B cell (primary cell): ENCODE measurements at regions not wholly inside any gene's neighbourhood (a gene's known extent, or its start where the extent isn't known, plus 50 kb on each side); places are given as distances from the start of the nearest gene placed in this dataset.

ENCODE experiments used
- ATAC-seq: fragments of 200-7000 bp; cut with Tn5 transposase; one replicate; pipeline ENCODE4 v1.10.0; 2021; ENCODE audit warnings: low read depth, mild to moderate bottlenecking, moderate number of reproducible peaks, moderate library complexity
- CTCF ChIA-PET: fragments of 350-600 bp; sonication (Branson Sonifier 250); formaldehyde crosslinking; loops from one replicate; lab custom pipeline; 2021; ENCODE audit warnings: antibody characterized with exemption, inconsistent platforms; lab: Charles Lee
- POLR2A ChIA-PET: fragments of 350-600 bp; sonication (Branson Sonifier 250); formaldehyde crosslinking; loops from one replicate; lab custom pipeline; 2021; ENCODE audit warnings: antibody characterized with exemption; lab: Charles Lee
- DNase-seq: peaks from one replicate; pipeline ENCODE4 v3.0.0; 2013
- H2AFZ ChIP-seq: 2 replicates; pipeline ENCODE4 v1.6.1; 2012; ENCODE audit warnings: mild to moderate bottlenecking, low read depth, low read length; ENCODE audit not compliant: insufficient read depth, poor library complexity, severe bottlenecking
- H3K27ac ChIP-seq, 2 donors: 1 replicate in 1 of 2; 2 replicates in 1 of 2; pipeline ENCODE4 v1.5.1; 2012 to 2013; ENCODE audit warnings: low read length in 2 of 2, mild to moderate bottlenecking in 2 of 2, moderate library complexity in 1 of 2
- H3K27me3 ChIP-seq, 4 experiments: fragments of 200-600 bp in 1 of 4; sonication (generic) in 1 of 4; replicated peaks in 1 of 4; 1 replicate in 2 of 4; 2 replicates in 2 of 4; pipeline versions ENCODE4 v1.6.1 to v1.7.0; 2013 to 2016; ENCODE audit warnings: low read length in 3 of 4, mild to moderate bottlenecking in 2 of 4, mixed read lengths in 1 of 4, moderate library complexity in 1 of 4; ENCODE audit not compliant: insufficient read depth in 4 of 4, control insufficient read depth in 3 of 4; ENCODE audit errors: control extremely low read depth in 1 of 4
- H3K36me3 ChIP-seq, 2 experiments: replicated peaks in 1 of 2; 1 replicate in 1 of 2; 2 replicates in 1 of 2; pipeline versions ENCODE4 v1.6.1 to v1.7.1; 2013; ENCODE audit warnings: low read length in 1 of 2; ENCODE audit not compliant: insufficient read depth in 2 of 2, control insufficient read depth in 1 of 2; ENCODE audit errors: control extremely low read depth in 1 of 2, extremely low read depth in 1 of 2
- H3K4me1 ChIP-seq, 2 donors: fragments of 200-600 bp in 1 of 2; sonication (generic) in 1 of 2; 1 replicate in 1 of 2; 2 replicates in 1 of 2; pipeline versions ENCODE4 v1.5.1 to v1.6.1; 2013 to 2017; ENCODE audit warnings: low read length in 2 of 2; ENCODE audit not compliant: control insufficient read depth in 2 of 2, insufficient read depth in 2 of 2
- H3K4me2 ChIP-seq: replicated peaks from 2 replicates; pipeline ENCODE3; 2012; ENCODE audit warnings: mild to moderate bottlenecking, low read depth, low read length; ENCODE audit not compliant: poor library complexity, severe bottlenecking
- H3K4me3 ChIP-seq, 5 experiments: fragments of 200-600 bp in 1 of 5; sonication (generic) in 1 of 5; 1 replicate in 3 of 5; 2 replicates in 2 of 5; pipeline versions ENCODE4 v1.5.1 to v1.7.0; 2011 to 2016; ENCODE audit warnings: low read length in 4 of 5, mild to moderate bottlenecking in 4 of 5, low read depth in 2 of 5, control low read depth in 1 of 5, moderate library complexity in 1 of 5; ENCODE audit not compliant: insufficient read depth in 1 of 5; ENCODE audit errors: control extremely low read depth in 1 of 5, extremely low read depth in 1 of 5
- H3K79me2 ChIP-seq: fragments of 200-600 bp; sonication (generic); one replicate; pipeline ENCODE4 v1.6.0; 2016; ENCODE audit warnings: low read length; ENCODE audit not compliant: control insufficient read depth, insufficient read depth
- H3K9ac ChIP-seq: fragments of 200-600 bp; sonication (generic); 2 replicates; pipeline ENCODE4 v1.6.1; 2017; ENCODE audit warnings: mild to moderate bottlenecking, low read length, moderate library complexity
- H3K9me3 ChIP-seq, 3 donors: one replicate each; pipeline versions ENCODE4 v1.6.1 to v1.7.1; 2013; ENCODE audit warnings: low read length in 2 of 3; ENCODE audit not compliant: control insufficient read depth in 2 of 3, insufficient read depth in 1 of 3; ENCODE audit errors: control extremely low read depth in 1 of 3
- H4K20me1 ChIP-seq: 2 replicates; pipeline ENCODE4 v1.6.0; 2012; ENCODE audit warnings: mild to moderate bottlenecking, low read length; ENCODE audit not compliant: insufficient read depth, control insufficient read depth, poor library complexity, severe bottlenecking
- H3K27ac Mint-ChIP-seq: one replicate; pipeline ENCODE4 v1.8.0; 2021; ENCODE audit warnings: mixed read lengths
- H3K27me3 Mint-ChIP-seq: one replicate; pipeline ENCODE4 v1.8.0; 2021; ENCODE audit warnings: mixed read lengths
- H3K4me1 Mint-ChIP-seq: one replicate; pipeline ENCODE4 v1.8.0; 2021; ENCODE audit warnings: mixed read lengths
- H3K4me3 Mint-ChIP-seq: one replicate; pipeline ENCODE4 v1.8.0; 2021; ENCODE audit warnings: mixed read lengths
- H3K9me3 Mint-ChIP-seq: one replicate; pipeline ENCODE4 v1.8.0; 2022; ENCODE audit warnings: mixed read lengths; ENCODE audit not compliant: insufficient read depth
- EZH2 ChIP-seq: IDR thresholded peaks from 2 replicates; pipeline ENCODE4 v1.6.1; 2012; ENCODE audit warnings: borderline replicate concordance, low read depth, mild to moderate bottlenecking, moderate library complexity, low read length; ENCODE audit not compliant: insufficient read depth, poor library complexity, severe bottlenecking
- WGBS: methylation state at CpG from one replicate; pipeline ENCODE4 v1.1.5; 2013; ENCODE audit warnings: missing lambda C conversion rate; ENCODE audit not compliant: insufficient coverage; 5-methylcytosine and 5-hydroxymethylcytosine counted together
- intact Hi-C: fragments of 100-400 bp; cut with micrococcal nuclease; formaldehyde crosslinking; loops from one replicate; pipeline ENCODE4 v1.10.0; 2022
- TF ChIP-seq, protein P1 (sequence below): fragments of 200-600 bp; IDR thresholded peaks from one replicate; pipeline ENCODE4 v1.8.0; 2022; ENCODE audit warnings: antibody characterized with exemption, mild to moderate bottlenecking

DNA sequence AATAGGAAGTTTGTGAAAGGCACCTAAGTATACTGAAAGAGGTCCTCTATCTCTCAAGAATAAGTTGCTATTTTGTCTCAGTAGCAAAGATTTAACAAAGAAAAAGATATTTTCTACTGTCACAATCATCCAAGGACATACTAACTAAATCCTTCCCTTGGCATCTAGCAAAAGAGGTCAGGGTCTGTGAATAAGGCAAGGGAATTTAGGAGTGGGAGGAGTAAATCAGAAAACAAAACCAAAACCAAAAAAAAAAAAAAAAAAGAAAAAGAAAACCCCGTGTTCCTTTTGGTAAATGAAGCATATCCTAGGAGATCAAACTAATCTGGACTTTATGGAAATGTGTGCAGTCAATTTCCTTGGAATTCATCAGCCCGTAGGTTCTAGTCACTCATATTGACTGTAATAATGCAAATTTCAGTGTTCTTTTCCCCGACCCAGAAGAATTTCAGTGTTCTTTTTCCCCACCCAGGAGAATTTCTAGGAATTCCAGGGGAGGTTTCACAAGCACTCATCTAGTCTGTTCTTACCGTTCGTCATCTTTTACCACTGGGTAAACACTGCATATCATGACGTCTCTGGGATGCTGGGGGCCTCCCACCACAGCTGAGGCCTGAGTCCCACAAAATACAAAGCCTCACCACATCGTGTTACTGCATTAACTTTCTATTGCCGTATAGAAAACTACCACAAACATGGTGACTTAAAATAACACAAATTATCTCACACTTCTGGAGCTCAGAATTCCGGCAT, 113.8 kb upstream of the CCDC54 start:
- ATAC-seq (no peak), DNase-seq (no peak)
- H3K4me3 ChIP-seq: no peak overlapping the region
- intact Hi-C loops: no loop called here
- H3K4me2 ChIP-seq: no peak overlapping the region
- no peaks in the 10 kb centered on the region for H4K20me1 ChIP-seq
- WGBS: 83% methylated on average over 7 of the region's 9 CpGs
- no peaks in the 10 kb centered on the region for H3K9me3 Mint-ChIP-seq
- peaks cover 6% of the 10 kb centered on the region for H3K4me1 Mint-ChIP-seq
- H3K36me3 ChIP-seq: no peaks in the 10 kb centered on the region
- TF ChIP-seq, protein P1, sequence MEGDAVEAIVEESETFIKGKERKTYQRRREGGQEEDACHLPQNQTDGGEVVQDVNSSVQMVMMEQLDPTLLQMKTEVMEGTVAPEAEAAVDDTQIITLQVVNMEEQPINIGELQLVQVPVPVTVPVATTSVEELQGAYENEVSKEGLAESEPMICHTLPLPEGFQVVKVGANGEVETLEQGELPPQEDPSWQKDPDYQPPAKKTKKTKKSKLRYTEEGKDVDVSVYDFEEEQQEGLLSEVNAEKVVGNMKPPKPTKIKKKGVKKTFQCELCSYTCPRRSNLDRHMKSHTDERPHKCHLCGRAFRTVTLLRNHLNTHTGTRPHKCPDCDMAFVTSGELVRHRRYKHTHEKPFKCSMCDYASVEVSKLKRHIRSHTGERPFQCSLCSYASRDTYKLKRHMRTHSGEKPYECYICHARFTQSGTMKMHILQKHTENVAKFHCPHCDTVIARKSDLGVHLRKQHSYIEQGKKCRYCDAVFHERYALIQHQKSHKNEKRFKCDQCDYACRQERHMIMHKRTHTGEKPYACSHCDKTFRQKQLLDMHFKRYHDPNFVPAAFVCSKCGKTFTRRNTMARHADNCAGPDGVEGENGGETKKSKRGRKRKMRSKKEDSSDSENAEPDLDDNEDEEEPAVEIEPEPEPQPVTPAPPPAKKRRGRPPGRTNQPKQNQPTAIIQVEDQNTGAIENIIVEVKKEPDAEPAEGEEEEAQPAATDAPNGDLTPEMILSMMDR: no peak
- no peak for TF ChIP-seq EZH2
- H3K9ac ChIP-seq: peak overlapping the region; percentile 17
- H3K4me1 ChIP-seq: no peaks in the 10 kb centered on the region
- peaks cover 4% of the 10 kb centered on the region for H3K27me3 Mint-ChIP-seq
- H3K27me3 ChIP-seq: no peaks in the 10 kb centered on the region
- no peaks in the 10 kb centered on the region for H3K79me2 ChIP-seq
- POLR2A ChIA-PET: interaction anchor here (0.5 kb wide), 1 partner anchor 1819 kb away, joined by 3 read pairs; no protein-coding TSS in a partner anchor
- H2AFZ ChIP-seq: no peak overlapping the region
- CTCF ChIA-PET: no interaction called here
- H3K9me3 ChIP-seq: no peaks in the 10 kb centered on the region
- no peak overlapping the region for H3K27ac ChIP-seq
- H3K27ac Mint-ChIP-seq: no peak overlapping the region
- H3K4me3 Mint-ChIP-seq: peak overlapping the region; percentile 16

DNA sequence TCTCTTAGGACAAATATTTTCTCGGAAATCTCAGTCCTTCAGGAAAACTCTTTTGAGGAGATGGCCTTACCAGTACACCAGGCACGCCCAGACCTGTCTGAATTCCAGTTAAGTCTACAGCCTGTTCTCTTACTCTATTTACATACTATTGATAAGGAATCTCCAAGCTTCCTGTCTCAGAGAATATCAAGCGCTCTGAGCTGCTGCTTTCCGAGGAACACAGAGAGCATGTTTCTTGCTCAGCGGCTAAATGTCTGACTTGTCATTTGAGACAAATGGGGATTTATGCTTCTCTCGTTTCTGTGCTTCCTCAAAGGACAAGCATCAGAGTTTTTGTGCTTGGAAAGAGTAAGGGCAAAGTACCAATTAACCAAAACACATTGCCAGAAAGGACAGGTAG, 112.4 kb upstream of the CCDC54 start:
- no peak overlapping the region for H2AFZ ChIP-seq
- no peaks in the 10 kb centered on the region for H4K20me1 ChIP-seq
- no peak overlapping the region for H3K27ac ChIP-seq
- H3K27ac Mint-ChIP-seq: no peak overlapping the region
- H3K4me1 Mint-ChIP-seq: peaks cover 6% of the 10 kb centered on the region
- H3K27me3 ChIP-seq: no peaks in the 10 kb centered on the region
- DNase-seq (no peak), ATAC-seq (no peak)
- H3K4me3 ChIP-seq: no peak overlapping the region
- no peaks in the 10 kb centered on the region for H3K4me1 ChIP-seq
- no peak overlapping the region for H3K9ac ChIP-seq
- H3K79me2 ChIP-seq: no peaks in the 10 kb centered on the region
- POLR2A ChIA-PET: no interaction called here
- no peak for TF ChIP-seq EZH2
- TF ChIP-seq, protein P1: no peak
- no peaks in the 10 kb centered on the region for H3K27me3 Mint-ChIP-seq
- no peaks in the 10 kb centered on the region for H3K9me3 Mint-ChIP-seq
- 100% methylated on average over 3 of the region's 6 CpGs for WGBS
- H3K4me3 Mint-ChIP-seq: no peak overlapping the region
- no peaks in the 10 kb centered on the region for H3K9me3 ChIP-seq
- H3K4me2 ChIP-seq: no peak overlapping the region
- H3K36me3 ChIP-seq: no peaks in the 10 kb centered on the region
- CTCF ChIA-PET: no interaction called here
- intact Hi-C loops: no loop called here
